ENCODE measurements at regions not wholly inside any gene's neighbourhood (a gene's known extent, or its start where the extent isn't known, plus 50 kb on each side); places are given as distances from the start of the nearest gene placed in this dataset.

- DNase-seq: no peak
These were observed 87.9 kb upstream of the FLRT2 start for GRCh38 chr14:85441909-85442643.

DNA sequence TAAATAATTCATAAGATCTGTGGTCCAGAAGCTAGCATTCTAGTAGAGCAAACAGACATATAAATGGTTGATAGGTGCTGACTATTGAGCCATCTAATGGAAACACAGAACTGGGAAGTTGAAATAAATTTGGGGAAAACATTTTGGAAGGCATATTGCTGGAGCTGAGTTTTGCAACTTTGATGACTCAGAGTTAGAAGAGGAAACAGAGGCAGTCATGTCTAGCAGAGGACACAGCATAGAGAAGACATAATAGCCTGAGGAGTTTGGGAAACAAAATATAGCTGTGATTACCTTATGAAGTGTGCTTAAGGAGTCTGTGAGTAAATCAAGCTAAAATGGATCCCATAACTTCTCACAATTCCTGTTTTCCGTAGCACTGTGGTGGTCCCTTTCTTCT lies 86.9 kb upstream of the FLRT2 start:
- no peak for DNase-seq

DNA sequence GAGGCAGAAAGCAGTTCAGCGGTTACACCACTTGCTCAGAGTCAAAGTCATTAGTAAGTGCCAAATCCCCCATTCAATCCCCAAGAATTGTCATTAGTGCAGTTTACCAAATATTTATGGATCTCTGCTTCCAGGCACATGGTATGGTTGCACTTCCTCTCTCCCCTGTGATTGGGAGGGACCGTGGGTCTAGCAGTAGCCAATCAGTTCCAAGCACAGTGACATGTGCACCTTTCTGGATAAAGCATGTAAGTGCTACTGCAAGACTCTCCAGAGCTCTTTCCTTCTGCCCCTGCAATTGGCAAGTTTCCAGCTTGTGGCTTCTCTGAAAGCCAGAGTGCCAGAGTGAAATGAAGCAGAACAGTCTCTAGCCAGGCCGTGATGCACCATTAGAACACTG lies 85.3 kb upstream of the FLRT2 start:
- peak; percentile 24 for DNase-seq

- DNase-seq: no peak
These were observed 84.7 kb upstream of the FLRT2 start for GRCh38 chr14:85445151-85445795.

DNA sequence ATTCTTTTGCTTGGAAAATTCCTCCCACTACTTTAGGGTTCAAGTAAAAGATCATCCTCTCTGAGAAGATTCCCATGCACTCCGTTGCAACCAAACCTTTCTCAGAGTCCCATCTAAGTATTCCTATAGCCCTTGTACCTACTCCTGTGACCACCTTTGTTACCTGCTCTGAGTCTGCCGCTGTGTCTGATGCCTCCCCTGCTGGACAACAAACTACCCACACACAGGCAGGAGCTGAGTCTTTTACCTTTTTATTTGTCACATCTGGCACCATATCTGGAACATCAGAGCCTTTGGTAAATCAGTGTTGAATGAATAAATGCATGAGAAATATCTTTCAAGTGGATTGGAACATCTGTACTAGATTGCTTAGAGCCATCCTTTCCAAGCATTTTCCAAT lies 82.1 kb upstream of the FLRT2 start:
- no peak for DNase-seq

DNA sequence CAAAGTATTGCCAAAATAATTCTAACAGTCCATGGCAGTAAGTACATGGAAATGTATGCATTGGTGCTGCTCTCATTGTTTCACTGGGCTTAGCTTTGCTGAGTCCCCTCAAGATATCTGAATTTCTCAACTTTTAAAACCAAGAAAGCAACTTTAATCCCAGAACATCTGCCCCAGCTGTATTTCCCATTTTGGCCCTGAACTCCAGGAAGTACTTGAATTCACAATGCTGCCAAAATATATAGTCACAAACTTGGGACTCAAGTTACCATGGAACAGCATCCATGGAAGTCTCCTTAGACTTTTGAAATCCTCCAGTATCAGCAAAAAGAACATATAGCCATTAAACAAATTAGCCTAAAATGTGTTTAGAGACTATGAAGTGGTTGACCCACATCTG lies 78.5 kb upstream of the FLRT2 start:
- no peak for DNase-seq

- DNase-seq: no peak
These were observed 76.3 kb upstream of the FLRT2 start for GRCh38 chr14:85453401-85454225.

GRCh38 chr14:85454226-85454813 lies 75.6 kb upstream of the FLRT2 start:
- DNase-seq: no peak

- no peak for DNase-seq
These were observed 70.5 kb upstream of the FLRT2 start for GRCh38 chr14:85459361-85460000.

GRCh38 chr14:85461432-85462133 lies 68.4 kb upstream of the FLRT2 start:
- no peak for DNase-seq

DNA sequence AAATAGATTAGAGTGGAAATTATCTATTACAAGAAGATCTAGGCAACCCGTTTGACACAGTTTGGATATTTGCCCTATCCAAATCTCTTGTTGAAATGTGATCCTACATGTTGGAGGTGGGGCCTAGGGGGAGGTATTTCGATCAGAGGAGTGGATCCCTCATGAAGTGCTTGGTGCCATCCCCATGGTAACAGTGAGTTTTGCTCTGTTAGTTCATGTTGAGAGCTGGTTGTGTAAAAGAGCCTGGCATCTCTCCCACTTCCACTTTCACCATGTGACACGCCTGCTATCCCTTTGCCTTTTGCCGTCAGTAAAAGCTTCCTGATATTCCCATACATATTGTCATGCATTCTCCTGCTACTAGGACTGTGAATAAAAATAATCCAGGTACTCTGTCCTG lies 66.4 kb upstream of the FLRT2 start:
- no peak for DNase-seq

- no peak for DNase-seq
These were observed 65.6 kb upstream of the FLRT2 start for GRCh38 chr14:85464135-85464895.

- DNase-seq: no peak
These were observed 63.3 kb upstream of the FLRT2 start for GRCh38 chr14:85466678-85467077.

- no peak for DNase-seq
These were observed 61.1 kb upstream of the FLRT2 start for GRCh38 chr14:85468816-85469215.

GRCh38 chr14:85471156-85471555 lies 58.8 kb upstream of the FLRT2 start:
- no peak for DNase-seq

DNA sequence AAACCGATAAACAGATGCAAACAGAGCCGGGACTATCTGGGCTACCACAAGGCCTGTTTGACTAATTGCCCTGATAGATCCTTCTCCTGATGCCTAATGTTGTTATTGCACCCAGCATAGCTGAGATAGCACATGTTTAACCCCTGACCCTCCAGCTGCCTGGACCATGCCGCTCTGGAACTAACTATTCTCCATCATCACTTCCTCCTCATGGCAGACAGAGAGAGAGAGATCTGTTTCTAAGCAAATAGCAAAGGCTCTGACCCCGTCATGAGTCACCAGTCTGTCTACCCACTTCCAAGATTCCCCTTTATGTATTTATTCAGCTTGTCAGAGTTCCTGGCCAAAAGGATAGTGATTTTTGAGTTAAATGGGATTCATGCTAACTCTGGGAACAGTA lies 58.2 kb upstream of the FLRT2 start:
- no peak for DNase-seq

DNA sequence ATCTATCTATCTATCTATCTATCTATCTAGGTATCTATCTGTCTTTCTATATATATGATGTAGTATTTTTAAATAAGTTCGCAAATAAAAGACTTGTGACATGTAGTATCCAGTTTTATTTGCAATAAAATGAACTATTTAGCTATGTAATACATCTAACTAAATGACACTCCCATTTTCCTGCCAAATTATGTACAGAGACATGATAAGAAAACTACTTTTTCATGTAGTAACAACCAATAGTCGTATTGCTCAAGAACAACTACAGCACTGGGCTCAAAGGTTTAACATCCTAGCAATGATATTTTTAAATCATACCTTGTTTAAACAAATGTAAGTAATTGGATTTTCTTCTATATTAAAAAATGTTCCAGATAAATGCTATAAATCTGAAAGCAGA lies 55.5 kb upstream of the FLRT2 start:
- no peak for DNase-seq

DNA sequence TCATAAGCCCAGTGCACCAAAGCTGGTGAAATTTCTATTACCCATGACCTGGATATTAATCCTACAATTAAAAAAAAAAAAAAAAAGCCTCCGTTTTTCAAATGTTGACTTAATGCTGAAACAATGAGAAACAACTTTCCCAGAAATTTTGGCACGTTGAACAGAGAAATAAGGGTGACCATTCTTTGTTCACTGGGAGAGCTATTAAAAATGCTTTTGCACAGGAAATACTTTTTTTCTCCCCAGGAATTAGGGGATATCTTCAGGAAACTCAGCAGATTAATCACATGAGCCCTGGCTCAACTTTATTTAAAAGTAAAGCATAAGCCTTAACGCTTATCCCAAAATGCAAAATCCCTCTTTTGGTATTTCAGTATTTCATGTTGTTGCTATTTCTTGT lies 54.8 kb upstream of the FLRT2 start:
- no peak for DNase-seq

DNA sequence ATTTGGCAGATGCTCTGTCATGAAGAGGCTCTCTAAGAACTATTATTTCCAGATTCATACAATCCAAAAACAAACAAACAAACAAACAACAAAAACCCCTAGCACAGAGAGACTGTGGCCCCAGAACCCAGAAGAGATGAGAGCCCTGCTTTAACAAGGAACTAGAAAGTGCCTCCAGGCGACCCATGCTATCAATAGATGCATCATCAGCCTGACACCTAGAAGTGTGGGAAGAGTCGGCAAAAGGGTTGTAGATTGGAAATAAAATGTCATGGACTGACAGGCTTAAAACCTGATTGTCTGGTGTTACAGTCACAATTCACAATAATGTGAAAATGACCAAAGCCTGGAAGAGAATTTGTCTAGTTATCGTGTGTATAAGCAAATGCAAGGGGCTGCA lies 50.6 kb upstream of the FLRT2 start:
- DNase-seq: no peak

DNA sequence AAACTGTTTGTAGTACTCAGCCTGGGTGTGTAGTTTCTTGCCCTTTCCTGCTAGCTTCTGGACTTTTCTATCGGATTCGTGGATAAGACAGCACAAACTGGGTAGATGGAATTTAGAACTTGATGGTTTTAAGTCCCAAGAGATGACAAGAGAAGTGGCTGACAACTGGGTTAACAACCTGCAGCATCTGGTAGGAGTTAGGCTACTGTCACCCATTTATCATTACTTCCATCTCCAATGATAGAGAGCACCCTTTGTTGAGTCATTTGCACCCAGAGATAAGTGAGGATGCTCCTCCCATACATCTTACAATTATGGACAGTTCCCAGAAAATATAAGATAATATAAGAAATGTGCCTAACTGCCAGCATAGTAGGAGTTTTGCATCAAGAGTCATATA lies 50.2 kb upstream of the FLRT2 start:
- DNase-seq: no peak

Measured in left kidney (tissue), 1 donor.